NB4 (cell line): ENCODE measurements at regions not wholly inside any gene's neighbourhood (a gene's known extent, or its start where the extent isn't known, plus 50 kb on each side); places are given as distances from the start of the nearest gene placed in this dataset.
"Not testable (repeated sequence)": the region's sequence is repeated elsewhere in the genome, so short reads cannot be mapped to it uniquely, and the experiment has no call there.

Source experiments
- MYC ChIP-seq: IDR thresholded peaks from 2 replicates; pipeline ENCODE4 v1.6.1; 2011; ENCODE audit warnings: low read depth, low read length
- POLR2A ChIP-seq: IDR thresholded peaks from 2 replicates; pipeline ENCODE4 v1.6.1; 2011; ENCODE audit warnings: mild to moderate bottlenecking; ENCODE audit not compliant: insufficient read length; ENCODE audit errors: extremely low read depth
- TF ChIP-seq, protein P1 (sequence below): IDR thresholded peaks from one replicate; pipeline ENCODE4 v1.5.1; 2012; ENCODE audit warnings: low read depth, low read length

- TF ChIP-seq, protein P1, sequence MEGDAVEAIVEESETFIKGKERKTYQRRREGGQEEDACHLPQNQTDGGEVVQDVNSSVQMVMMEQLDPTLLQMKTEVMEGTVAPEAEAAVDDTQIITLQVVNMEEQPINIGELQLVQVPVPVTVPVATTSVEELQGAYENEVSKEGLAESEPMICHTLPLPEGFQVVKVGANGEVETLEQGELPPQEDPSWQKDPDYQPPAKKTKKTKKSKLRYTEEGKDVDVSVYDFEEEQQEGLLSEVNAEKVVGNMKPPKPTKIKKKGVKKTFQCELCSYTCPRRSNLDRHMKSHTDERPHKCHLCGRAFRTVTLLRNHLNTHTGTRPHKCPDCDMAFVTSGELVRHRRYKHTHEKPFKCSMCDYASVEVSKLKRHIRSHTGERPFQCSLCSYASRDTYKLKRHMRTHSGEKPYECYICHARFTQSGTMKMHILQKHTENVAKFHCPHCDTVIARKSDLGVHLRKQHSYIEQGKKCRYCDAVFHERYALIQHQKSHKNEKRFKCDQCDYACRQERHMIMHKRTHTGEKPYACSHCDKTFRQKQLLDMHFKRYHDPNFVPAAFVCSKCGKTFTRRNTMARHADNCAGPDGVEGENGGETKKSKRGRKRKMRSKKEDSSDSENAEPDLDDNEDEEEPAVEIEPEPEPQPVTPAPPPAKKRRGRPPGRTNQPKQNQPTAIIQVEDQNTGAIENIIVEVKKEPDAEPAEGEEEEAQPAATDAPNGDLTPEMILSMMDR: not testable (repeated sequence)
- not testable (repeated sequence) for TF ChIP-seq POLR2A, MYC
Measured at GRCh38 chr10:118964476-118964875, 65.0 kb upstream of the NANOS1 start.
